BLaER1 treated with 17β-estradiol and CSF1 and Interleukin-3, amounts not matched to agents 10 nM and 100 nM (cell line): ENCODE measurements at regions not wholly inside any gene's neighbourhood (a gene's known extent, or its start where the extent isn't known, plus 50 kb on each side); places are given as distances from the start of the nearest gene placed in this dataset.

Experiments
- H3K27ac ChIP-seq, 11 experiments: shearing (Covaris generic); formaldehyde crosslinking; 2 replicates each; pipeline ENCODE4 v1.8.1; 2022
- H3K27me3 ChIP-seq, 11 experiments: shearing (Covaris generic); formaldehyde crosslinking; 2 replicates each; pipeline ENCODE4 v1.8.1; 2022
- H3K36me3 ChIP-seq, 11 experiments: shearing (Covaris generic); formaldehyde crosslinking; 2 replicates each; pipeline ENCODE4 v1.8.1; 2022
- H3K4me1 ChIP-seq, 10 experiments: shearing (Covaris generic); formaldehyde crosslinking; 2 replicates each; pipeline ENCODE4 v1.8.1; 2022
- H3K4me2 ChIP-seq, 11 experiments: shearing (Covaris generic); formaldehyde crosslinking; 2 replicates each; pipeline ENCODE4 v1.8.1; 2022
- H3K4me3 ChIP-seq, 10 experiments: shearing (Covaris generic); formaldehyde crosslinking; 2 replicates each; pipeline ENCODE4 v1.8.1; 2022
- H3K9ac ChIP-seq, 11 experiments: shearing (Covaris generic); formaldehyde crosslinking; 2 replicates each; pipeline ENCODE4 v1.8.1; 2022
- H3K9me3 ChIP-seq, 11 experiments: shearing (Covaris generic); formaldehyde crosslinking; replicated peaks in 1 of 11; 2 replicates each; pipeline ENCODE4 v1.8.1; 2022
- H4K20me1 ChIP-seq, 11 experiments: shearing (Covaris generic); formaldehyde crosslinking; 2 replicates each; pipeline ENCODE4 v1.8.1; 2022
- Cebpa-rat ChIP-seq, 11 experiments: shearing (Covaris generic); IDR thresholded peaks; 2 replicates each; pipeline ENCODE4 v1.8.1; 2022

GRCh38 chr18:40935423-40935822 is 1019.6 kb upstream of the PIK3C3 start:
- no peaks in the 10 kb centered on the region for H3K4me1 ChIP-seq
- no peak for TF ChIP-seq Cebpa-rat (IDR thresholded peaks at IDR 0.05)

GRCh38 chr18:40932862-40933261 is 1022.2 kb upstream of the PIK3C3 start:
- Histone ChIP-seq H3K27me3 (no peaks in the 10 kb centered on the region), H3K4me3 (no peak overlapping the region), H3K9ac (no peak overlapping the region), H3K36me3 (no peaks in the 10 kb centered on the region), H3K9me3 (no peaks in the 10 kb centered on the region), H3K27ac (no peak overlapping the region), H3K4me2 (no peak overlapping the region), H4K20me1 (no peaks in the 10 kb centered on the region), H3K4me1 (no peaks in the 10 kb centered on the region)
- no peak for TF ChIP-seq Cebpa-rat (IDR thresholded peaks at IDR 0.05)

More at GRCh38 chr18:40935423-40935822, 1019.6 kb upstream of the PIK3C3 start:
- no peaks in the 10 kb centered on the region for H3K9me3 ChIP-seq
- no peak overlapping the region for H3K27ac ChIP-seq
- no peak overlapping the region for H3K4me3 ChIP-seq
- no peaks in the 10 kb centered on the region for H4K20me1 ChIP-seq
- no peak overlapping the region for H3K9ac ChIP-seq
- H3K36me3 ChIP-seq, result no peaks in the 10 kb centered on the region
- H3K4me2 ChIP-seq, result no peak overlapping the region
- no peaks in the 10 kb centered on the region for H3K27me3 ChIP-seq

- H3K4me1 ChIP-seq, result no peaks in the 10 kb centered on the region
- H3K4me3 ChIP-seq, result no peak overlapping the region
- no peaks in the 10 kb centered on the region for H3K36me3 ChIP-seq
- no peak for TF ChIP-seq Cebpa-rat (IDR thresholded peaks at IDR 0.05)
- H4K20me1 ChIP-seq, result no peaks in the 10 kb centered on the region
- H3K27ac ChIP-seq, result no peak overlapping the region
- H3K27me3 ChIP-seq, result no peaks in the 10 kb centered on the region
- no peak overlapping the region for H3K9ac ChIP-seq
- H3K9me3 ChIP-seq, result no peaks in the 10 kb centered on the region
- no peak overlapping the region for H3K4me2 ChIP-seq
These were observed 1024.7 kb upstream of the PIK3C3 start for GRCh38 chr18:40930211-40930882.

GRCh38 chr18:40929399-40929798 is 1025.6 kb upstream of the PIK3C3 start:
- Histone ChIP-seq H3K27ac (no peak overlapping the region), H3K4me3 (no peak overlapping the region), H3K4me2 (no peak overlapping the region), H3K9ac (no peak overlapping the region), H4K20me1 (no peaks in the 10 kb centered on the region), H3K9me3 (no peaks in the 10 kb centered on the region), H3K27me3 (no peaks in the 10 kb centered on the region), H3K4me1 (no peaks in the 10 kb centered on the region), H3K36me3 (no peaks in the 10 kb centered on the region)
- TF ChIP-seq Cebpa-rat (IDR thresholded peaks at IDR 0.05), result no peak

- no peak overlapping the region for H3K4me3 ChIP-seq
- H3K4me1 ChIP-seq, result no peaks in the 10 kb centered on the region
- H3K36me3 ChIP-seq, result no peaks in the 10 kb centered on the region
- no peaks in the 10 kb centered on the region for H3K9me3 ChIP-seq
- no peaks in the 10 kb centered on the region for H3K27me3 ChIP-seq
- TF ChIP-seq Cebpa-rat (IDR thresholded peaks at IDR 0.05), result no peak
- no peaks in the 10 kb centered on the region for H4K20me1 ChIP-seq
- H3K27ac ChIP-seq, result no peak overlapping the region
- H3K4me2 ChIP-seq, result no peak overlapping the region
- no peak overlapping the region for H3K9ac ChIP-seq
These were observed 1028.4 kb upstream of the PIK3C3 start for GRCh38 chr18:40926679-40927078.

GRCh38 chr18:40925071-40925541 is 1029.9 kb upstream of the PIK3C3 start:
- Histone ChIP-seq H3K4me1 (no peaks in the 10 kb centered on the region), H3K9me3 (no peaks in the 10 kb centered on the region), H3K4me2 (no peak overlapping the region), H3K27me3 (no peaks in the 10 kb centered on the region), H3K4me3 (no peak overlapping the region), H3K9ac (no peak overlapping the region), H3K27ac (no peak overlapping the region), H3K36me3 (no peaks in the 10 kb centered on the region), H4K20me1 (no peaks in the 10 kb centered on the region)
- no peak for TF ChIP-seq Cebpa-rat (IDR thresholded peaks at IDR 0.05)

GRCh38 chr18:40921845-40922629 is 1033.0 kb upstream of the PIK3C3 start:
- H3K27me3 ChIP-seq, result no peaks in the 10 kb centered on the region
- no peak overlapping the region for H3K9ac ChIP-seq
- H3K36me3 ChIP-seq, result no peaks in the 10 kb centered on the region
- no peak overlapping the region for H3K4me3 ChIP-seq
- no peaks in the 10 kb centered on the region for H4K20me1 ChIP-seq
- H3K4me2 ChIP-seq, result no peak overlapping the region
- no peak overlapping the region for H3K27ac ChIP-seq
- no peaks in the 10 kb centered on the region for H3K4me1 ChIP-seq
- H3K9me3 ChIP-seq, result no peaks in the 10 kb centered on the region
- no peak for TF ChIP-seq Cebpa-rat (IDR thresholded peaks at IDR 0.05)

- no peaks in the 10 kb centered on the region for H3K4me1 ChIP-seq
- H3K27me3 ChIP-seq, result no peaks in the 10 kb centered on the region
- H4K20me1 ChIP-seq, result no peaks in the 10 kb centered on the region
- H3K9ac ChIP-seq, result no peak overlapping the region
- no peak overlapping the region for H3K4me3 ChIP-seq
- H3K36me3 ChIP-seq, result no peaks in the 10 kb centered on the region
- no peak overlapping the region for H3K4me2 ChIP-seq
- TF ChIP-seq Cebpa-rat (IDR thresholded peaks at IDR 0.05), result no peak
- no peak overlapping the region for H3K27ac ChIP-seq
- H3K9me3 ChIP-seq, result no peaks in the 10 kb centered on the region
These were observed 1038.0 kb upstream of the PIK3C3 start for GRCh38 chr18:40917056-40917455.

- Histone ChIP-seq H3K27me3 (no peaks in the 10 kb centered on the region), H3K4me3 (no peak overlapping the region), H3K27ac (no peak overlapping the region), H3K36me3 (no peaks in the 10 kb centered on the region), H3K9ac (no peak overlapping the region), H3K9me3 (no peaks in the 10 kb centered on the region), H3K4me2 (no peak overlapping the region), H3K4me1 (no peaks in the 10 kb centered on the region), H4K20me1 (no peaks in the 10 kb centered on the region)
- TF ChIP-seq Cebpa-rat (IDR thresholded peaks at IDR 0.05), result no peak
These were observed 1039.3 kb upstream of the PIK3C3 start for GRCh38 chr18:40915724-40916123.
